GM23248 (cell line): ENCODE measurements at regions not wholly inside any gene's neighbourhood (a gene's known extent, or its start where the extent isn't known, plus 50 kb on each side); places are given as distances from the start of the nearest gene placed in this dataset.

Experiments
- EZH2 ChIP-seq: fragments of 200-600 bp; sonication (generic); IDR thresholded peaks from 2 replicates; pipeline ENCODE4 v1.6.1; 2018; ENCODE audit warnings: antibody characterized with exemption, mild to moderate bottlenecking; ENCODE audit not compliant: insufficient read depth, poor library complexity, severe bottlenecking
- EZH2phosphoT487 ChIP-seq: fragments of 200-600 bp; sonication (generic); IDR thresholded peaks from 2 replicates; pipeline ENCODE4 v1.6.1; 2018; ENCODE audit warnings: antibody characterized with exemption, moderate library complexity, mild to moderate bottlenecking, low read depth; ENCODE audit not compliant: insufficient read depth

DNA sequence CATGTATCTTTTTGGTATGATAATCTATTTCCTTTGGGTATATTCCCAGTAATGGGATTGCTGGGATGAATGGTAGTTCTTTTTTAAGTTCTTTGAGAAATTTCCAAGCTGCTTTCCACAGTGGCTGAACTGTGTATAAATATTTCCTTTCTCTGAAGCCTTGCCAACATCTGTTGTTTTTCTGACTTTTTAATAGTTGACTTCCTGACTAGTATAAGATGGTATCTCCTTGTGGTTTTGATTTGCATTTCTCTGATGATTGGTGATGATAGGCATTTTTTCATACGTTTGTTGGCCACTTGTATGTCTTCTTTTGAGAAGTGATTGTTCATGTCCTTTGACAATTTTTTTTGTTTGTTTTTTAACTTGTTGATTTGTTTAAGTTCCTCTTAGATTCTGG, 61.6 kb upstream of the PCDH17 start:
- TF ChIP-seq EZH2 (no peak), EZH2phosphoT487 (no peak)
